Keratinocyte (primary cell): ENCODE measurements at regions not wholly inside any gene's neighbourhood (a gene's known extent, or its start where the extent isn't known, plus 50 kb on each side); places are given as distances from the start of the nearest gene placed in this dataset.

Experiments used
- DNase-seq: peaks from one replicate; pipeline ENCODE4 v3.0.0-alpha.2; 2011; ENCODE audit warnings: low read depth, missing footprints, low spot score
- FAIRE-seq: peaks from 2 replicates; lab custom pipeline; 2011; peaks lifted over from hg19 to GRCh38; lab: Jason Lieb, UNC
- H2AFZ ChIP-seq: 2 replicates; pipeline ENCODE4 v1.6.0; 2012; ENCODE audit warnings: low read length, control low read depth, inconsistent platforms; ENCODE audit not compliant: control insufficient read depth
- H3K27ac ChIP-seq: 2 replicates; pipeline ENCODE4 v1.5.1; 2011; ENCODE audit warnings: low read length; ENCODE audit not compliant: control insufficient read depth, insufficient read depth
- H3K27me3 ChIP-seq: 3 replicates; pipeline ENCODE4 v1.6.0; 2011; ENCODE audit warnings: low read length; ENCODE audit not compliant: control insufficient read depth, insufficient read depth; ENCODE audit errors: extremely low read depth
- H3K36me3 ChIP-seq, 2 experiments: 2 replicates in 1 of 2; 3 replicates in 1 of 2; pipeline ENCODE4 v1.5.1; 2011; ENCODE audit warnings: low read length in 2 of 2, mild to moderate bottlenecking in 1 of 2; ENCODE audit not compliant: control insufficient read depth in 2 of 2, insufficient read depth in 2 of 2; ENCODE audit errors: extremely low read depth in 1 of 2
- H3K4me1 ChIP-seq: 3 replicates; pipeline ENCODE4 v1.5.1; 2011; ENCODE audit warnings: low read length; ENCODE audit not compliant: control insufficient read depth, insufficient read depth; ENCODE audit errors: extremely low read depth
- H3K4me2 ChIP-seq: 3 replicates; pipeline ENCODE4 v1.6.0; 2011; ENCODE audit warnings: low read depth, low read length; ENCODE audit not compliant: control insufficient read depth, insufficient read depth; ENCODE audit errors: extremely low read depth
- H3K4me3 ChIP-seq, 3 experiments: fragments of 200-600 bp in 1 of 3; sonication (generic) in 1 of 3; 2 replicates in 2 of 3; 3 replicates in 1 of 3; pipeline ENCODE4 v1.5.1; 2011 to 2016; ENCODE audit warnings: low read length in 3 of 3, mild to moderate bottlenecking in 3 of 3, control low read depth in 2 of 3, inconsistent platforms in 1 of 3, low read depth in 1 of 3, mixed read lengths in 1 of 3, mixed run types in 1 of 3, moderate library complexity in 1 of 3; ENCODE audit not compliant: control insufficient read depth in 2 of 3, insufficient read depth in 2 of 3; ENCODE audit errors: extremely low read depth in 1 of 3
- H3K79me2 ChIP-seq: 2 replicates; pipeline ENCODE4 v1.6.0; 2012; ENCODE audit warnings: low read length; ENCODE audit not compliant: control insufficient read depth, insufficient read depth
- H3K9ac ChIP-seq: 3 replicates; pipeline ENCODE4 v1.6.0; 2011; ENCODE audit warnings: low read length; ENCODE audit not compliant: control insufficient read depth, insufficient read depth; ENCODE audit errors: extremely low read depth
- H3K9me1 ChIP-seq: 3 replicates; pipeline ENCODE4 v1.6.0; 2011; ENCODE audit warnings: low read length; ENCODE audit not compliant: control insufficient read depth, insufficient read depth; ENCODE audit errors: extremely low read depth
- H3K9me3 ChIP-seq: 2 replicates; pipeline ENCODE4 v1.5.1; 2012; ENCODE audit warnings: low read depth, low read length; ENCODE audit not compliant: control insufficient read depth
- H4K20me1 ChIP-seq: 3 replicates; pipeline ENCODE4 v1.6.0; 2011; ENCODE audit warnings: low read length; ENCODE audit not compliant: control insufficient read depth, insufficient read depth; ENCODE audit errors: extremely low read depth
- CTCF ChIP-seq, 3 experiments: IDR thresholded peaks in 1 of 3; conservative IDR thresholded peaks in 1 of 3; optimal IDR thresholded peaks in 1 of 3; 2 replicates in 2 of 3; 3 replicates in 1 of 3; pipeline versions ENCODE3 to v1.5.1; 2011; ENCODE audit warnings: low read length in 3 of 3, mild to moderate bottlenecking in 3 of 3, moderate library complexity in 2 of 3, control low read depth in 1 of 3, inconsistent platforms in 1 of 3; ENCODE audit not compliant: insufficient read depth in 2 of 3; ENCODE audit errors: extremely low read depth in 1 of 3
- EZH2 ChIP-seq: IDR thresholded peaks from one replicate; pipeline ENCODE4 v1.6.1; 2012; ENCODE audit warnings: inconsistent platforms, mild to moderate bottlenecking, low read length, moderate library complexity
- dilution Hi-C: fragments of 300-500 bp; cut with MboI; formaldehyde crosslinking; loops from one replicate; pipeline ENCODE4 v1.7.0; 2020; ENCODE audit warnings: low sequenced_read_pairs; ENCODE audit not compliant: extremely low pct_ligation_motif_present

GRCh38 chr6:105546754-105547153, 143.9 kb upstream of the PREP start:
- H3K27me3 ChIP-seq, result no peaks in the 10 kb centered on the region
- no peaks in the 10 kb centered on the region for H3K9me1 ChIP-seq
- H3K27ac ChIP-seq, result no peak overlapping the region
- DNase-seq, result no peak
- dilution Hi-C loops, result no loop called here
- H3K79me2 ChIP-seq, result no peaks in the 10 kb centered on the region
- no peak overlapping the region for H2AFZ ChIP-seq
- no peaks in the 10 kb centered on the region for H3K9me3 ChIP-seq
- FAIRE-seq, result no peak
- H3K9ac ChIP-seq, result no peak overlapping the region
- H3K4me3 ChIP-seq, result no peak overlapping the region
- H3K4me1 ChIP-seq, result peaks cover 3% of the 10 kb centered on the region
- no peaks in the 10 kb centered on the region for H3K36me3 ChIP-seq
- no peaks in the 10 kb centered on the region for H4K20me1 ChIP-seq
- TF ChIP-seq EZH2 (no peak), CTCF (optimal IDR thresholded peaks at IDR 0.05 in 1 of 3, IDR thresholded peaks at IDR 0.05 in 1 of 3, conservative IDR thresholded peaks at IDR 0.05 in 1 of 3; ENCODE audit: extremely low read depth in 1 of 3, insufficient read depth in 2 of 3, low read length in 3 of 3) (no peak)
- H3K4me2 ChIP-seq, result no peak overlapping the region

GRCh38 chr6:105545947-105546731, 143.3 kb upstream of the PREP start:
- no peak overlapping the region for H3K4me2 ChIP-seq
- H3K36me3 ChIP-seq, result no peaks in the 10 kb centered on the region
- peaks cover 3% of the 10 kb centered on the region for H3K4me1 ChIP-seq
- H4K20me1 ChIP-seq, result no peaks in the 10 kb centered on the region
- no peak overlapping the region for H2AFZ ChIP-seq
- FAIRE-seq, result no peak
- dilution Hi-C loops, result no loop called here
- H3K9me1 ChIP-seq, result no peaks in the 10 kb centered on the region
- H3K4me3 ChIP-seq, result no peak overlapping the region
- DNase-seq, result no peak
- no peak overlapping the region for H3K27ac ChIP-seq
- no peaks in the 10 kb centered on the region for H3K79me2 ChIP-seq
- TF ChIP-seq CTCF (optimal IDR thresholded peaks at IDR 0.05 in 1 of 3, IDR thresholded peaks at IDR 0.05 in 1 of 3, conservative IDR thresholded peaks at IDR 0.05 in 1 of 3; ENCODE audit: extremely low read depth in 1 of 3, insufficient read depth in 2 of 3, low read length in 3 of 3) (no peak), EZH2 (no peak)
- no peak overlapping the region for H3K9ac ChIP-seq
- H3K9me3 ChIP-seq, result no peaks in the 10 kb centered on the region
- no peaks in the 10 kb centered on the region for H3K27me3 ChIP-seq
